GM12865 (cell line): ENCODE measurements at regions not wholly inside any gene's neighbourhood (a gene's known extent, or its start where the extent isn't known, plus 50 kb on each side); places are given as distances from the start of the nearest gene placed in this dataset.

Source experiments
- DNase-seq: peaks from one replicate; pipeline ENCODE4 v3.0.0; 2010; ENCODE audit warnings: low read depth
- H3K4me3 ChIP-seq: 2 replicates; pipeline ENCODE4 v1.5.1; 2011; ENCODE audit warnings: mild to moderate bottlenecking, low read depth, low read length, control low read depth
- CTCF ChIP-seq: IDR thresholded peaks from 2 replicates; pipeline ENCODE4 v1.5.1; 2011; ENCODE audit warnings: low read length, control low read depth, low read depth, inconsistent platforms; ENCODE audit not compliant: insufficient read depth; ENCODE audit errors: missing control alignments

DNA sequence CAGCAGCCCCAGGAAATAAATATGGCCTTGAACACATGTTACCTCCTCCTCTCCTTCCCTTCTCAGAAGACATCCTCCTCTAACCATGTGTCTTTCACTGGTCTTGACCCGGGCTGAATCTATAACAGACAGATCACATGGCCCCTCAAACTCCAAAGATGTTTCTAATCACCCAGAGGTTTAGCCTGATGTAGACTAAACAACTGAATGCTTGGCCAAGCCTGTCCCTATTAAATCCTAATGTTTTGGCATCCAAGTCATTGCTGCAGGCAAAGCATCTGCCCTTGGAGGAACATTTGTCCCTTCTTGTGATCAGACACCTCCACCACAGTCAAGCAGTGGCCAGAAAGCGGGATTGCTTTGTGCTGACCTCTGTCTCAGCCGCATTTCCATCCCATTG lies 65.5 kb downstream of the ANKRD60 start:
- no peak for DNase-seq
- no peak for TF ChIP-seq CTCF
- no peak overlapping the region for H3K4me3 ChIP-seq

- no peak overlapping the region for H3K4me3 ChIP-seq
- TF ChIP-seq CTCF: no peak
- no peak for DNase-seq
Measured at GRCh38 chr20:58161192-58161591, 67.3 kb downstream of the ANKRD60 start.

- no peak for DNase-seq
- no peak overlapping the region for H3K4me3 ChIP-seq
- no peak for TF ChIP-seq CTCF
Measured at GRCh38 chr20:58160451-58161061, 67.9 kb downstream of the ANKRD60 start.

DNA sequence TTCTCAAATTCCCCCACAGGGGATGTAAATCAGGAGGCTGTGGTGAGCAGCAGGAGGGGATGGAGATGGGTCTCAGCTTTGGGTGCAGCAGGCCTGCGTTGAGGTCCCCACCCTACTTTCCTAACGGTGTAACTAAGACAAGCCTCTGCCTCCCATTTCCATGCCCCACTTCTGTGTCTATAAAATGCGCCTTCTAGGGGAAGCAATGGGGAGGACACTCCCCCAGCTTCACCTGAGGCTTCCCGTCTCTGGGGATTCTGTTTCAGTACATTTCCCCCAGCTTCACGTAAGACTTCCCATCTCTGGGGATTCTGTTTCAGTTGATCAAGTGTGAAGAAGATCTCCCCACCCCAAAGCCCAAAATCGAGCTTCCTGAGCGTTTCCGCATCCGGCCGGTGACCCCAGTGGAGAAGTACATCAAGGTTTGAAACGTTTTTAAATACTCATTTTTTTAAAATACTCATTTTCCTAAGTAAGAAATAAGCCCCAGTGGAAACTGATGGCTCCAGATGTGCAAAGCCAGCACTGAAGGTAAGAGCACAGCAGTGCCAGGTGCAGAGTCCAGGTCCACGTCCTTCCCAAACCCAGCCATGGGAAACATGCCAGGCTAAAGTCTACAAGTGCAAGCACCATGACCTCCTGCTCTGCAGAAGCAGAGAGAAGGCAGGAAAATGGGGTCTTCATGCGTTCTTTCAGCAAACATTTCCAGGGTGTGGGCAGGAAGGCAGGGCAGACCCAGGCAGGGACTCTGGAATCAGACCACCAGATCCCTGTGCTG lies 73.1 kb downstream of the ANKRD60 start:
- peak; percentile 4 for TF ChIP-seq CTCF
- H3K4me3 ChIP-seq: no peak overlapping the region
- DNase-seq: no peak

GRCh38 chr20:58154113-58154512 lies 74.3 kb downstream of the ANKRD60 start:
- H3K4me3 ChIP-seq: no peak overlapping the region
- TF ChIP-seq CTCF: no peak
- no peak for DNase-seq

- no peak overlapping the region for H3K4me3 ChIP-seq
- no peak for DNase-seq
- TF ChIP-seq CTCF: no peak
Measured at GRCh38 chr20:58153121-58153520, 75.3 kb downstream of the ANKRD60 start.
